Activated B cell treated with CpG ODN at 0.5 μM for 24 hours (primary cell): ENCODE measurements at regions not wholly inside any gene's neighbourhood (a gene's known extent, or its start where the extent isn't known, plus 50 kb on each side); places are given as distances from the start of the nearest gene placed in this dataset.

Source experiments
- ATAC-seq: fragments of 200-7000 bp; cut with Tn5 transposase; one replicate; pipeline ENCODE4 v1.10.0; 2021; ENCODE audit warnings: low read depth, mild to moderate bottlenecking, moderate library complexity
- CTCF ChIA-PET: fragments of 350-600 bp; sonication (Branson Sonifier 250); formaldehyde crosslinking; loops from one replicate; lab custom pipeline; 2021; ENCODE audit warnings: antibody characterized with exemption; lab: Charles Lee
- POLR2A ChIA-PET: fragments of 350-600 bp; sonication (Branson Sonifier 250); formaldehyde crosslinking; loops from one replicate; lab custom pipeline; 2021; ENCODE audit warnings: antibody characterized with exemption; lab: Charles Lee
- DNase-seq: peaks from one replicate; pipeline ENCODE4 v3.0.0; 2022
- H3K27ac Mint-ChIP-seq: one replicate; pipeline ENCODE4 v1.8.0; 2020; ENCODE audit warnings: mixed read lengths
- H3K27me3 Mint-ChIP-seq: one replicate; pipeline ENCODE4 v1.8.0; 2021; ENCODE audit warnings: mixed read lengths
- H3K36me3 Mint-ChIP-seq: one replicate; pipeline ENCODE4 v1.8.0; 2021; ENCODE audit warnings: low read depth, mixed read lengths
- H3K4me1 Mint-ChIP-seq: one replicate; pipeline ENCODE4 v1.8.0; 2021; ENCODE audit warnings: mixed read lengths
- H3K4me3 Mint-ChIP-seq: one replicate; pipeline ENCODE4 v1.8.0; 2020; ENCODE audit warnings: mild to moderate bottlenecking, mixed read lengths
- H3K9me3 Mint-ChIP-seq: one replicate; pipeline ENCODE4 v1.8.0; 2020; ENCODE audit warnings: mixed read lengths
- CTCF ChIP-seq: fragments of 200-600 bp; IDR thresholded peaks from one replicate; pipeline ENCODE4 v1.8.0; 2022; ENCODE audit warnings: antibody characterized with exemption, mild to moderate bottlenecking
- intact Hi-C: fragments of 100-400 bp; cut with micrococcal nuclease; formaldehyde crosslinking; loops from one replicate; pipeline ENCODE4 v1.15.1; 2024

- DNase-seq, result no peak
- CTCF ChIA-PET, result no interaction called here
- no peak for TF ChIP-seq CTCF
- Mint-ChIP-seq H3K27me3 (no peaks in the 10 kb centered on the region), H3K27ac (no peak overlapping the region), H3K36me3 (no peaks in the 10 kb centered on the region), H3K9me3 (no peaks in the 10 kb centered on the region), H3K4me3 (no peak overlapping the region), H3K4me1 (no peaks in the 10 kb centered on the region)
- POLR2A ChIA-PET, result no interaction called here
- ATAC-seq, result no peak
- intact Hi-C loops, result no loop called here
These were observed 1414.7 kb upstream of the TENM3 start for GRCh38 chr4:180828455-180829018.

GRCh38 chr4:180832073-180832472, 1411.1 kb upstream of the TENM3 start:
- Mint-ChIP-seq H3K4me1 (no peaks in the 10 kb centered on the region), H3K36me3 (no peaks in the 10 kb centered on the region), H3K27me3 (no peaks in the 10 kb centered on the region), H3K4me3 (no peak overlapping the region), H3K27ac (no peak overlapping the region), H3K9me3 (no peaks in the 10 kb centered on the region)
- TF ChIP-seq CTCF, result no peak
- ChIA-PET POLR2A (no interaction called here), CTCF (no interaction called here)
- DNase-seq, result no peak
- intact Hi-C loops, result no loop called here
- no peak for ATAC-seq

DNA sequence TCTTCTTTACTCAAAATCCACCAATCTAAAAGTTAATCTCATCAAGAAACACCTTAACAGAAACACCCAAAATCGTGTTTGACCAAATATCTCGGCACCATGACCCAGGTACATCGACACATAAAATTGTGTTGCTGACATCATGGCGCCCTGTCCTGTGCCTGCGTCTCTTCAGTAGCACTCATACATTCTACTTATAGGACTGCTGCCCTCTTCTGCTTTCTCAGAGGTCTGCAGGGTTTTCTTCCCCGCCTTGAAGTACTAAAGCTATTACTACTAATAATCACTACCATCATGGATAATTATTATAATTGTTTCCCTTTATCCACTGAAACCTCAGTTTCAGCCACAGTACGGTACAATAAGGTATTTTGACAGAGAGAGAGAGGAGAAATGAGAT, 1403.1 kb upstream of the TENM3 start:
- Mint-ChIP-seq H3K36me3 (no peaks in the 10 kb centered on the region), H3K4me1 (no peaks in the 10 kb centered on the region), H3K9me3 (peaks cover 1% of the 10 kb centered on the region), H3K27ac (no peak overlapping the region), H3K27me3 (no peaks in the 10 kb centered on the region), H3K4me3 (no peak overlapping the region)
- intact Hi-C loops, result no loop called here
- DNase-seq (no peak), ATAC-seq (no peak)
- ChIA-PET CTCF (no interaction called here), POLR2A (no interaction called here)
- no peak for TF ChIP-seq CTCF

DNA sequence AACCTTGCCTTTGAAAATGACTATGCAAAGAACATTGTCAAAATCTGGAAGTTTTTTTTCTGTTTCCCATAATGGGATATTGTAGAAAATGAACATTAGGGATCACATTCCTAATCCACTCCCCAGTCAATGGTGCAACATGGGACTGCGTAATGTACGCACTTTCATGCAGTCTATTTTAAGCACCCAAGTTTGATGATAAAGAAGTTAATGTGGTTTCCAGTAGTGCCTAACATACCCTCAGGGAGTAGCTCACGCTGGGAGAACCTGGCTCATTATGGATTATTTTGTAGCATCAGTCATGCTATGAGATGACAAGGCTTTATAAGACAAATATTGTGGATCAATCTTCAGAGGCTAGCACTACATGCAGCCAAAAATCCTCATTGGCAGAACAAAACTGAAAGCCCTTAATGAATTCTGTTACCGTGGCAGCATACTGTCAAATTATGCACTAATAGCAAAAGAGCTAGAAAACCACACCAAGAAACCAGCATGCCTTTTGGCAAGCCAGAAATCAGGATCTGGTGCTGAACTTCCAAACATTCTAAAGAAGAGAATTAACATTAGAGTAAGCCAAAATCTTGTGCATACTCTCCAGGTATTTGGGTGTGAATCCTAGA, 1392.8 kb upstream of the TENM3 start:
- no peak for TF ChIP-seq CTCF
- ATAC-seq (no peak), DNase-seq (no peak)
- ChIA-PET CTCF (no interaction called here), POLR2A (no interaction called here)
- H3K9me3 Mint-ChIP-seq, result peaks cover 2% of the 10 kb centered on the region
- no peaks in the 10 kb centered on the region for H3K4me1 Mint-ChIP-seq
- no peaks in the 10 kb centered on the region for H3K36me3 Mint-ChIP-seq
- intact Hi-C loops, result no loop called here
- no peaks in the 10 kb centered on the region for H3K27me3 Mint-ChIP-seq
- no peak overlapping the region for H3K4me3 Mint-ChIP-seq
- no peak overlapping the region for H3K27ac Mint-ChIP-seq

DNA sequence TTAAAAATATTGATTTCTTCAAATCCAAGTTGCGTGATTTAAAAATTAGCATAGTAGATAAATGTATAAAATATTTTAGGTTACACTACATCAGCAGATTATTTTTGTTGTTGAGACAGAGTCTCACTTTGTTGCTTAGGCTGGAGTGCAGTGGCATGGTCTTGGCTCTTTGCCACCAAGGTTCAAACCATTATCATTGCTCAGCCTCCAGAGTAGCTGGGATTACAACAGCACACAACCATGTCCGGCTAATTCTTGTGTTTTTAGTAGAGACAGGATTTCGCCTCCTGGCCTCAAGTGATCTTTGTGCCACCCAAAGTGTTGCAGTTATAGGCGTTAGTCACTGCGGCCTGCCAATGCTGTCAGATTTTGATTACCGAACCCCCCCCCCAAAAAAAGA, 1390.5 kb upstream of the TENM3 start:
- Mint-ChIP-seq H3K27ac (no peak overlapping the region), H3K4me3 (no peak overlapping the region), H3K4me1 (no peaks in the 10 kb centered on the region), H3K36me3 (no peaks in the 10 kb centered on the region), H3K9me3 (peaks cover 10% of the 10 kb centered on the region), H3K27me3 (no peaks in the 10 kb centered on the region)
- DNase-seq (no peak), ATAC-seq (no peak)
- intact Hi-C loops, result no loop called here
- TF ChIP-seq CTCF, result no peak
- ChIA-PET CTCF (no interaction called here), POLR2A (no interaction called here)
